SK-MEL-5 (cell line): ENCODE measurements at regions not wholly inside any gene's neighbourhood (a gene's known extent, or its start where the extent isn't known, plus 50 kb on each side); places are given as distances from the start of the nearest gene placed in this dataset.

Experiments
- DNase-seq: peaks from one replicate; pipeline ENCODE4 v3.0.0-alpha.2; 2016; ENCODE audit warnings: low read depth, low spot score
- in situ Hi-C: cut with HindIII; loops from 2 replicates; pipeline ENCODE4 v1.10.0; 2016; ENCODE audit warnings: low sequenced_read_pairs, high pct_unique_total_duplicates, low pct_unique_long_range_greater_than_20kb

- in situ Hi-C loops, result no loop called here
- peak; percentile 26 for DNase-seq
Measured at GRCh38 chr13:89577301-89577700, 1770.2 kb upstream of the MIR17HG start.

- in situ Hi-C loops, result no loop called here
- DNase-seq, result no peak
Measured at GRCh38 chr13:89584058-89584620, 1763.3 kb upstream of the MIR17HG start.

GRCh38 chr13:89602655-89603054, 1744.8 kb upstream of the MIR17HG start:
- in situ Hi-C loops, result no loop called here
- no peak for DNase-seq

GRCh38 chr13:89603187-89603586, 1744.3 kb upstream of the MIR17HG start:
- DNase-seq, result no peak
- in situ Hi-C loops, result no loop called here

GRCh38 chr13:89609318-89609717, 1738.2 kb upstream of the MIR17HG start:
- in situ Hi-C loops, result no loop called here
- no peak for DNase-seq

GRCh38 chr13:89610331-89610730, 1737.2 kb upstream of the MIR17HG start:
- DNase-seq, result no peak
- in situ Hi-C loops, result no loop called here

GRCh38 chr13:89610881-89611280, 1736.6 kb upstream of the MIR17HG start:
- in situ Hi-C loops, result no loop called here
- no peak for DNase-seq

- in situ Hi-C loops, result no loop called here
- DNase-seq, result no peak
Measured at GRCh38 chr13:89627996-89628395, 1719.5 kb upstream of the MIR17HG start.

- DNase-seq, result no peak
- in situ Hi-C loops, result no loop called here
Measured at GRCh38 chr13:89628567-89628966, 1718.9 kb upstream of the MIR17HG start.

- no peak for DNase-seq
- in situ Hi-C loops, result no loop called here
Measured at GRCh38 chr13:89650226-89650625, 1697.3 kb upstream of the MIR17HG start.

GRCh38 chr13:89660752-89661151, 1686.7 kb upstream of the MIR17HG start:
- in situ Hi-C loops, result no loop called here
- no peak for DNase-seq

GRCh38 chr13:89673789-89674311, 1673.6 kb upstream of the MIR17HG start:
- in situ Hi-C loops, result no loop called here
- DNase-seq, result no peak

GRCh38 chr13:89678466-89679121, 1668.9 kb upstream of the MIR17HG start:
- in situ Hi-C loops, result no loop called here
- DNase-seq, result no peak

- DNase-seq, result no peak
- in situ Hi-C loops, result no loop called here
Measured at GRCh38 chr13:89684896-89685295, 1662.6 kb upstream of the MIR17HG start.

GRCh38 chr13:89686171-89686570, 1661.3 kb upstream of the MIR17HG start:
- in situ Hi-C loops, result no loop called here
- no peak for DNase-seq

- DNase-seq, result no peak
- in situ Hi-C loops, result no loop called here
Measured at GRCh38 chr13:89687066-89687465, 1660.4 kb upstream of the MIR17HG start.

- peak; percentile 86 for DNase-seq
- in situ Hi-C loops, result no loop called here
Measured at GRCh38 chr13:89688918-89689317, 1658.6 kb upstream of the MIR17HG start.

GRCh38 chr13:89694451-89694850, 1653.0 kb upstream of the MIR17HG start:
- in situ Hi-C loops, result no loop called here
- no peak for DNase-seq
